Fibroblast of lung (primary cell): ENCODE measurements at regions not wholly inside any gene's neighbourhood (a gene's known extent, or its start where the extent isn't known, plus 50 kb on each side); places are given as distances from the start of the nearest gene placed in this dataset.

Experiments
- DNase-seq, 2 donors: peaks; one replicate each; pipeline versions ENCODE4 v3.0.0 to v3.0.0-alpha.2; 2010; ENCODE audit warnings: low read depth in 2 of 2
- H2AFZ ChIP-seq: 2 replicates; pipeline ENCODE4 v1.5.1; 2012; ENCODE audit warnings: low read length, control low read depth, inconsistent platforms
- H3K27ac ChIP-seq: 2 replicates; pipeline ENCODE4 v1.5.1; 2011; ENCODE audit warnings: low read length, control low read depth; ENCODE audit not compliant: insufficient read depth
- H3K27me3 ChIP-seq: 2 replicates; pipeline ENCODE4 v1.5.1; 2011; ENCODE audit warnings: mild to moderate bottlenecking, low read length; ENCODE audit not compliant: control insufficient read depth, insufficient read depth
- H3K36me3 ChIP-seq: 2 replicates; pipeline ENCODE4 v1.5.1; 2011; ENCODE audit warnings: low read length; ENCODE audit not compliant: control insufficient read depth, insufficient read depth
- H3K4me1 ChIP-seq: 2 replicates; pipeline ENCODE4 v1.5.1; 2011; ENCODE audit warnings: low read length; ENCODE audit not compliant: control insufficient read depth, insufficient read depth; ENCODE audit errors: extremely low read depth
- H3K4me2 ChIP-seq: 2 replicates; pipeline ENCODE4 v1.5.1; 2011; ENCODE audit warnings: low read length, control low read depth; ENCODE audit not compliant: insufficient read depth; ENCODE audit errors: extremely low read depth
- H3K4me3 ChIP-seq, 4 experiments: fragments of 200-600 bp in 1 of 4; sonication (generic) in 1 of 4; replicated peaks in 1 of 4; 2 replicates each; pipeline ENCODE4 v1.5.1; 2011 to 2016; ENCODE audit warnings: low read length in 4 of 4, low read depth in 3 of 4, mild to moderate bottlenecking in 3 of 4, control low read depth in 2 of 4, inconsistent platforms in 1 of 4, mixed read lengths in 1 of 4; ENCODE audit not compliant: insufficient read depth in 1 of 4; ENCODE audit errors: control extremely low read depth in 1 of 4
- H3K79me2 ChIP-seq: 2 replicates; pipeline ENCODE4 v1.5.1; 2012; ENCODE audit warnings: mild to moderate bottlenecking, low read length, inconsistent platforms; ENCODE audit not compliant: control insufficient read depth, insufficient read depth
- H3K9ac ChIP-seq: 2 replicates; pipeline ENCODE4 v1.5.1; 2011; ENCODE audit warnings: mild to moderate bottlenecking, low read length, control low read depth; ENCODE audit not compliant: insufficient read depth
- H3K9me3 ChIP-seq: 2 replicates; pipeline ENCODE4 v1.5.1; 2012; ENCODE audit warnings: low read depth, low read length; ENCODE audit not compliant: control insufficient read depth, insufficient read depth
- H4K20me1 ChIP-seq: 2 replicates; pipeline ENCODE4 v1.5.1; 2011; ENCODE audit warnings: low read length; ENCODE audit not compliant: control insufficient read depth, insufficient read depth; ENCODE audit errors: extremely low read depth
- CTCF ChIP-seq, 2 donors: IDR thresholded peaks in 1 of 2; conservative IDR thresholded peaks in 1 of 2; 1 replicate in 1 of 2; 2 replicates in 1 of 2; pipeline ENCODE4 v1.5.1; 2011 to 2012; ENCODE audit warnings: low read length in 2 of 2, control low read depth in 1 of 2, inconsistent platforms in 1 of 2, low read depth in 1 of 2, mild to moderate bottlenecking in 1 of 2
- EZH2 ChIP-seq: IDR thresholded peaks from 2 replicates; pipeline ENCODE4 v1.5.1; 2012; ENCODE audit warnings: low read length, control low read depth, mild to moderate bottlenecking; ENCODE audit errors: missing control alignments

DNA sequence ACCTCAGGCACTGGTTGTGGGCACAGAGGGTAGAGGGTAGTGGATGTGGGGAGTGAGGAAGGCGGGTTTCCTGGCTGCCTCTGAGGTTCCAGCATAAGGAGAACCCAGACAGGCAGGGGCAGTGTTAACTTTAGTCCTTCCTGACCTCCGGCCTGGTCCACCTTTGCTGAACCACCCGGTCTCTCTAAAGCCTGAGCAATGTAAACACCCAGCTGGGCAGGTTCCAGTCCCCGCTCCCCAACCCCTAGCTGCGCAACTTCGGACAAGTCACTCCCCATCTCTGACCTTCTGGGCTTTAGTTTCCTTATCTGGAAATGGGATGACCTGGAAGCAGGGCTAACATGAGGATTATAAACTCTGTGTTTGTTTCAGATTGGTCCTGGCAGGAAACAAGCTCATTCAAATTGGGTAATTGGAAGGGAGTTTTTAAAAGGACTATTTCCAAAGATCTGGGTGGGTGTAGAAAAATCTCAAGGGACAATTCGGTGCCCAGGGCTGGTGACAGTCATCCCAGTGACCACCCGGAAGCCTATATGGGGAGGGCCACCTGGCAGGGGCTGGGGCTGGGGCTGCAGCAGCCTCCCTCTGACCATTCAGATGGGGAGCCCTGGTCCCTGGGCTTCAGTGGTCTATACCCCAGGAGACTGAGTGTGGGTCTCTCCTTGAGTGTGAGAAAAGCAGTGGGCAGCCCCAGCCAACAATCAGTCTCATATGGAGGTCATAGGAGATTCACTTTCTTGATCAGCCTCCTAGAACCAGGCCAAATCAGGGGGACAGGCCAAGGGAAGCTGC, 108.3 kb upstream of the SYT13 start:
- no peaks in the 10 kb centered on the region for H3K79me2 ChIP-seq
- no peaks in the 10 kb centered on the region for H3K27me3 ChIP-seq
- no peak overlapping the region for H2AFZ ChIP-seq
- no peak overlapping the region for H3K4me2 ChIP-seq
- no peaks in the 10 kb centered on the region for H3K36me3 ChIP-seq
- no peaks in the 10 kb centered on the region for H3K9me3 ChIP-seq
- H3K4me1 ChIP-seq, result no peaks in the 10 kb centered on the region
- H4K20me1 ChIP-seq, result no peaks in the 10 kb centered on the region
- no peak overlapping the region for H3K27ac ChIP-seq
- DNase-seq, result no peak
- TF ChIP-seq CTCF (conservative IDR thresholded peaks at IDR 0.05 in 1 of 2, IDR thresholded peaks at IDR 0.05 in 1 of 2; ENCODE audit: low read depth in 1 of 2, low read length in 2 of 2), result no peak
- no peak for TF ChIP-seq EZH2
- no peak overlapping the region for H3K9ac ChIP-seq
- H3K4me3 ChIP-seq, result no peak overlapping the region

DNA sequence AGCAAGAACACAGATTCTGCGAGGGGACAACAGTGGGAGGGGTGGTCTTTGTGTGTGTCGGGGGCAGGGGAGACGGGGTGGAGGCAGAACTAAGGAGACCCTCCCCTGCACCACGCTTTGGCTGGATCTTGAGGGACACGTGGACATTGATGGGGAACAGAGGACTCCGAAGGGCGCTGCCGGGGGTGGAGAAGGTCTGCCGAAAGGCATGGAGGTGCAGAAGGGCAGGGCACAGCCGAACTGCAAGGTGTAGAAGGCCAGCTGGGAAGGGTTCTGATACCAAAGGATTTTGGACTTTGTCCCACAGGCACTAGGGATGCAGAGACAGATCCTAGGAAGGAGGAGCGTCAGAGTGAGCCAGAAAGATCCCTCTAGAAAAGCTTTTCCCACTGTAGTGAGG, 107.7 kb upstream of the SYT13 start:
- Histone ChIP-seq H4K20me1 (no peaks in the 10 kb centered on the region), H3K9ac (no peak overlapping the region), H3K4me3 (no peak overlapping the region), H3K9me3 (no peaks in the 10 kb centered on the region), H3K36me3 (no peaks in the 10 kb centered on the region), H3K27me3 (no peaks in the 10 kb centered on the region), H3K4me1 (no peaks in the 10 kb centered on the region), H2AFZ (no peak overlapping the region), H3K27ac (no peak overlapping the region), H3K79me2 (no peaks in the 10 kb centered on the region), H3K4me2 (no peak overlapping the region)
- no peak for DNase-seq
- TF ChIP-seq EZH2 (no peak), CTCF (conservative IDR thresholded peaks at IDR 0.05 in 1 of 2, IDR thresholded peaks at IDR 0.05 in 1 of 2; ENCODE audit: low read depth in 1 of 2, low read length in 2 of 2) (no peak)

DNA sequence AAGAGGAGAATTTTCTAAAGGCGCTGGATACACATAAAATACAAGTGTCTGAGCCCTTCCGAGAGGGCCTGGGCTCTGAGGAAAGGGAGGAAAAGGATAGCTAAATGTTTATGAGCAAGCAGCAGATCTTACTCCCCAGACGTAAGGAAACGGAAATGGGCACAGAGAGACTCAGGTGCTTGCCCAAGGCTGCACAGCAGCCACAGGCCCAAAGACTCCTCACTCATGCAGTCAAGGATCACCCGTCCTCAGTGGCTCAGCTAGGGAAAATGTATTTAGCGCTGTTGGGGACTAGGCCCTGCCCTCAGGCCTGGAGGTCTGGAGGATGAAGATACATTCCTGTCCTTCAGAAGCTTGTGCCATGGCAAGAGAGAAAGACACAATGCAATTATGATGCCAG, 107.2 kb upstream of the SYT13 start:
- Histone ChIP-seq H3K36me3 (no peaks in the 10 kb centered on the region), H3K4me3 (no peak overlapping the region), H3K79me2 (no peaks in the 10 kb centered on the region), H3K9ac (no peak overlapping the region), H3K4me1 (no peaks in the 10 kb centered on the region), H3K9me3 (no peaks in the 10 kb centered on the region), H3K27ac (no peak overlapping the region), H3K27me3 (no peaks in the 10 kb centered on the region), H2AFZ (no peak overlapping the region), H4K20me1 (no peaks in the 10 kb centered on the region), H3K4me2 (no peak overlapping the region)
- TF ChIP-seq EZH2, result no peak
- no peak for TF ChIP-seq CTCF (conservative IDR thresholded peaks at IDR 0.05 in 1 of 2, IDR thresholded peaks at IDR 0.05 in 1 of 2; ENCODE audit: low read depth in 1 of 2, low read length in 2 of 2)
- DNase-seq, result no peak
